ENCODE measurements at regions not wholly inside any gene's neighbourhood (a gene's known extent, or its start where the extent isn't known, plus 50 kb on each side); places are given as distances from the start of the nearest gene placed in this dataset.

DNA sequence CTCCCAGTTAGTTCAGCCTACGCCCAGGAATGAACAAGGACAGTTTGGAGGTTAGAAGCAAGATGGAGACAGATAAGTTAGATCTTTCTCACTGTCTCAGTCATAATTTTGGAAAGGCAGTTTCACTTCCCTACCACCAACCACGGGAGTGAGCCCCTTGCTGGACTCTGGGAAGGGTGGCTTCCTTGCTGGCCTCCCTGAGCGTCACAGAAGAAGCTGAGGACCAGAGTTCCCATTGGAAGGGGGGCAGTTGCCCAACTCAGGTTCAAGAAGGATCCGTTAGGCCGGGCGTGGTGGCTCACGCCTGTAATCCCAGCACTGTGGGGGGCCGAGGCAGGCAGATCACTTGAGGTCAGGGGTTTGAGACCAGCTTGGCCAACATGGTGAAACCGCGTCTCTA is 106.2 kb upstream of the MAX start:
- TF ChIP-seq GABPA (IDR thresholded peaks at IDR 0.05; ENCODE audit: low read depth): no peak
- no peak for TF ChIP-seq POLR2AphosphoS5 (IDR thresholded peaks at IDR 0.05; ENCODE audit: low read depth)
- TF ChIP-seq CTCF (IDR thresholded peaks at IDR 0.05; ENCODE audit: insufficient read depth, low read length): no peak
- no peak for TF ChIP-seq REST (IDR thresholded peaks at IDR 0.05; ENCODE audit: insufficient replicate concordance, low read depth)
- TF ChIP-seq SPI1 (IDR thresholded peaks at IDR 0.05; ENCODE audit: borderline replicate concordance, low read depth): no peak
- no peak overlapping the region for H3K27ac ChIP-seq (replicated peaks)
- no peak overlapping the region for H3K4me3 ChIP-seq (replicated peaks; ENCODE audit: insufficient read depth, low read length)
- no peaks in the 10 kb centered on the region for H3K27me3 ChIP-seq (ENCODE audit: insufficient read depth, poor library complexity, severe bottlenecking)
- DNase-seq (ENCODE audit: low read depth in 1 of 2, low spot score in 1 of 2): peak in 1 of 2 experiments; percentile 46

DNA sequence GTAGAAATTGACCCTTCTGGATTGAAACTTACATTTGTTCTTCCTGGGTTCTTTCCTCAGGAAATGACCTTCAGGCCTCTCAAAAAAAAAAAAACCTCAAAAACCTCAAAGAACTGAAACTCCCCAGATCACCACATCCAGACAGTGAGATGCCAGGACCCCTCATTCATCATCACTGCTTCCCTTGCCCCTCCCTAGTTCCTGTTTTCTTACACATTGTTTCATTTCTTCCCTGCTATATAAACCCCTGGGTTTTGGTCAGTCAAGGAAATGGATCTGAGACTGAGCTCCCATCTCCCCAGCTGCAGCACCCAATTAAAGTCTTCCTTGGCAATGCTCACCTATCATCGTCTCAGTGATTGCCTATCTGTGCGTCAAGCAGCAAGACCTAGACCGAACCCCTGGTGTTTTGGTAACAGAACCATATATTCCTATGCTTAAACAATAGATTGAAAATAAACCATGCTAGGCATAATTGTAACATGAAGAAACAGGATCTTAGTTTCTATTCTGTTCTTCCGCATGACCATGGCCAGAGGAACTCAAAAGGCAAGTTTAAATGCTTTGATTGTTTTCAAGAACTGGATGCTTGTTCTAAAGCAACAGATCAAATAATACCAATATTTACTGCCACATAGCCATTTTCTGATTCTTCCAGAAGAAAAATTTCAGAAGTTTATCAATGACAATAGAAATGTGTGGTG is 108.0 kb upstream of the MAX start:
- no peak overlapping the region for H3K27ac ChIP-seq (replicated peaks)
- H3K27me3 ChIP-seq (ENCODE audit: insufficient read depth, poor library complexity, severe bottlenecking): no peaks in the 10 kb centered on the region
- no peak overlapping the region for H3K4me3 ChIP-seq (replicated peaks; ENCODE audit: insufficient read depth, low read length)
- peak in 1 of 2 experiments; percentile 1 for DNase-seq (ENCODE audit: low read depth in 1 of 2, low spot score in 1 of 2)
- TF ChIP-seq POLR2AphosphoS5 (IDR thresholded peaks at IDR 0.05; ENCODE audit: low read depth) (no peak), SPI1 (IDR thresholded peaks at IDR 0.05; ENCODE audit: borderline replicate concordance, low read depth) (no peak), REST (IDR thresholded peaks at IDR 0.05; ENCODE audit: insufficient replicate concordance, low read depth) (no peak), CTCF (IDR thresholded peaks at IDR 0.05; ENCODE audit: insufficient read depth, low read length) (no peak), GABPA (IDR thresholded peaks at IDR 0.05; ENCODE audit: low read depth) (no peak)

GRCh38 chr14:65210822-65211182 is 108.5 kb upstream of the MAX start:
- no peaks in the 10 kb centered on the region for H3K27me3 ChIP-seq (ENCODE audit: insufficient read depth, poor library complexity, severe bottlenecking)
- no peak overlapping the region for H3K4me3 ChIP-seq (replicated peaks; ENCODE audit: insufficient read depth, low read length)
- DNase-seq (ENCODE audit: low read depth in 1 of 2, low spot score in 1 of 2): no peak
- TF ChIP-seq CTCF (IDR thresholded peaks at IDR 0.05; ENCODE audit: insufficient read depth, low read length) (no peak), REST (IDR thresholded peaks at IDR 0.05; ENCODE audit: insufficient replicate concordance, low read depth) (no peak), POLR2AphosphoS5 (IDR thresholded peaks at IDR 0.05; ENCODE audit: low read depth) (no peak), GABPA (IDR thresholded peaks at IDR 0.05; ENCODE audit: low read depth) (no peak), SPI1 (IDR thresholded peaks at IDR 0.05; ENCODE audit: borderline replicate concordance, low read depth) (no peak)
- no peak overlapping the region for H3K27ac ChIP-seq (replicated peaks)

Data from HL-60 (cell line).